GM23338 (cell line): ENCODE measurements at regions not wholly inside any gene's neighbourhood (a gene's known extent, or its start where the extent isn't known, plus 50 kb on each side); places are given as distances from the start of the nearest gene placed in this dataset.

ENCODE experiments used
- CREB1 ChIP-seq: fragments of 250-450 bp; sonication (Bioruptor Pico); IDR thresholded peaks from 2 replicates; pipeline ENCODE4 v1.5.0; 2020; ENCODE audit warnings: low read depth, mild to moderate bottlenecking, moderate library complexity
- CTCF ChIP-seq, 2 experiments: fragments of 200-600 bp in 1 of 2; sonication (generic) in 1 of 2; conservative IDR thresholded peaks; 2 replicates each; pipeline versions ENCODE4 v1.5.1 to v1.6.1; 2016 to 2017; ENCODE audit warnings: antibody characterized with exemption in 2 of 2, low read depth in 2 of 2, mild to moderate bottlenecking in 2 of 2, moderate library complexity in 1 of 2
- EZH2 ChIP-seq: fragments of 200-600 bp; sonication (generic); IDR thresholded peaks from one replicate; pipeline ENCODE4 v1.8.0; 2017; ENCODE audit warnings: antibody characterized with exemption, mild to moderate bottlenecking, low read depth; ENCODE audit not compliant: unreplicated experiment
- EZH2phosphoT487 ChIP-seq: fragments of 200-600 bp; sonication (generic); IDR thresholded peaks from one replicate; pipeline ENCODE4 v1.8.1; 2018; ENCODE audit warnings: antibody characterized with exemption; ENCODE audit not compliant: unreplicated experiment
- JUNB ChIP-seq: IDR thresholded peaks from one replicate; pipeline ENCODE4 v1.6.1; 2016; ENCODE audit warnings: antibody characterized with exemption; ENCODE audit not compliant: unreplicated experiment
- NANOG ChIP-seq: IDR thresholded peaks from 2 replicates; pipeline ENCODE4 v1.6.1; 2016; ENCODE audit warnings: antibody characterized with exemption, borderline replicate concordance
- POLR2AphosphoS5 ChIP-seq: IDR thresholded peaks from 2 replicates; pipeline ENCODE4 v1.6.1; 2016; ENCODE audit warnings: antibody characterized with exemption, low read depth
- REST ChIP-seq: IDR thresholded peaks from one replicate; pipeline ENCODE4 v1.6.1; 2018; ENCODE audit warnings: antibody characterized with exemption; ENCODE audit not compliant: unreplicated experiment
- STAT1 ChIP-seq: IDR thresholded peaks from one replicate; pipeline ENCODE4 v1.6.1; 2016; ENCODE audit warnings: antibody characterized with exemption; ENCODE audit not compliant: unreplicated experiment

GRCh38 chr11:110912437-110912836, 200.2 kb upstream of the ARHGAP20 start:
- TF ChIP-seq EZH2phosphoT487 (no peak), POLR2AphosphoS5 (no peak), EZH2 (no peak), CTCF (conservative IDR thresholded peaks at IDR 0.05; ENCODE audit: low read depth in 2 of 2) (no peak), NANOG (no peak), JUNB (no peak), REST (no peak), CREB1 (CRISPR knock-in tag) (no peak), STAT1 (no peak)
